ENCODE measurements at regions not wholly inside any gene's neighbourhood (a gene's known extent, or its start where the extent isn't known, plus 50 kb on each side); places are given as distances from the start of the nearest gene placed in this dataset.

- no peak for DNase-seq (ENCODE audit: low read depth in 1 of 2, low spot score in 1 of 2)
- H3K27ac ChIP-seq (replicated peaks): no peak overlapping the region
These were observed 287.5 kb downstream of the FOXG1 start for GRCh38 chr14:29054119-29054518.

DNA sequence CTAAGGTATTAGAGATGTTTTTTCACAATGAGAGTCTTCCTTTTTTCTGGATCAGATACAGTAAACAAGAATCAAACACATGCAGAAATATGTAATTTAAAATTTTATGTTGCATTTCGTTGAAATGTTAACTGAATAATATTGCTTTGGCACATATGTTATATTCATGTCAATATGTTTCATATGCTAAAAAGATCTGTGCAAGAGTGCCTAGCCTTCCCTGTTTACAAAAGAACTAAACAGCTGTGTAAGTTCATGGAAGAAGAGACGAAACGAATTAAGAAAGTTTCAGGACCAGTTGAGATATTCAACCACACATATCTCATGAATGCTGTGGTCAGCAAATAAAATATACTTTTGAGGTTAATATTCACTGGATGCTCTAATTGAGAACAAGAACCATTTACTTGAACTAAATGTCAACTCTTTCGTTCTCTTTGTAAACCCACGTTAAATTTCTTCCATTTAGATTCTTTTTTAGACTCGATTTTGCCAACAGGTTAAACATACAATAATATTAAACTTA lies 289.5 kb downstream of the FOXG1 start:
- TF ChIP-seq GABPA (IDR thresholded peaks at IDR 0.05; ENCODE audit: low read depth): no peak
- no peak for TF ChIP-seq SPI1 (IDR thresholded peaks at IDR 0.05; ENCODE audit: borderline replicate concordance, low read depth)
- TF ChIP-seq POLR2AphosphoS5 (IDR thresholded peaks at IDR 0.05; ENCODE audit: low read depth): no peak
- no peak for TF ChIP-seq CTCF (IDR thresholded peaks at IDR 0.05; ENCODE audit: insufficient read depth, low read length)
- TF ChIP-seq, protein P1, sequence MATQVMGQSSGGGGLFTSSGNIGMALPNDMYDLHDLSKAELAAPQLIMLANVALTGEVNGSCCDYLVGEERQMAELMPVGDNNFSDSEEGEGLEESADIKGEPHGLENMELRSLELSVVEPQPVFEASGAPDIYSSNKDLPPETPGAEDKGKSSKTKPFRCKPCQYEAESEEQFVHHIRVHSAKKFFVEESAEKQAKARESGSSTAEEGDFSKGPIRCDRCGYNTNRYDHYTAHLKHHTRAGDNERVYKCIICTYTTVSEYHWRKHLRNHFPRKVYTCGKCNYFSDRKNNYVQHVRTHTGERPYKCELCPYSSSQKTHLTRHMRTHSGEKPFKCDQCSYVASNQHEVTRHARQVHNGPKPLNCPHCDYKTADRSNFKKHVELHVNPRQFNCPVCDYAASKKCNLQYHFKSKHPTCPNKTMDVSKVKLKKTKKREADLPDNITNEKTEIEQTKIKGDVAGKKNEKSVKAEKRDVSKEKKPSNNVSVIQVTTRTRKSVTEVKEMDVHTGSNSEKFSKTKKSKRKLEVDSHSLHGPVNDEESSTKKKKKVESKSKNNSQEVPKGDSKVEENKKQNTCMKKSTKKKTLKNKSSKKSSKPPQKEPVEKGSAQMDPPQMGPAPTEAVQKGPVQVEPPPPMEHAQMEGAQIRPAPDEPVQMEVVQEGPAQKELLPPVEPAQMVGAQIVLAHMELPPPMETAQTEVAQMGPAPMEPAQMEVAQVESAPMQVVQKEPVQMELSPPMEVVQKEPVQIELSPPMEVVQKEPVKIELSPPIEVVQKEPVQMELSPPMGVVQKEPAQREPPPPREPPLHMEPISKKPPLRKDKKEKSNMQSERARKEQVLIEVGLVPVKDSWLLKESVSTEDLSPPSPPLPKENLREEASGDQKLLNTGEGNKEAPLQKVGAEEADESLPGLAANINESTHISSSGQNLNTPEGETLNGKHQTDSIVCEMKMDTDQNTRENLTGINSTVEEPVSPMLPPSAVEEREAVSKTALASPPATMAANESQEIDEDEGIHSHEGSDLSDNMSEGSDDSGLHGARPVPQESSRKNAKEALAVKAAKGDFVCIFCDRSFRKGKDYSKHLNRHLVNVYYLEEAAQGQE (IDR thresholded peaks at IDR 0.05; ENCODE audit: insufficient replicate concordance, low read depth): no peak
- Histone ChIP-seq H3K27ac (replicated peaks) (no peak overlapping the region), H3K4me3 (replicated peaks; ENCODE audit: insufficient read depth, low read length) (no peak overlapping the region)

More at GRCh38 chr14:29054119-29054518, 287.5 kb downstream of the FOXG1 start:
- no peaks in the 10 kb centered on the region for H3K27me3 ChIP-seq (ENCODE audit: insufficient read depth, poor library complexity, severe bottlenecking)
- TF ChIP-seq, protein P1 (IDR thresholded peaks at IDR 0.05; ENCODE audit: insufficient replicate concordance, low read depth): no peak
- TF ChIP-seq POLR2AphosphoS5 (IDR thresholded peaks at IDR 0.05; ENCODE audit: low read depth) (no peak), SPI1 (IDR thresholded peaks at IDR 0.05; ENCODE audit: borderline replicate concordance, low read depth) (no peak)
- no peak overlapping the region for H3K4me3 ChIP-seq (replicated peaks; ENCODE audit: insufficient read depth, low read length)

DNA sequence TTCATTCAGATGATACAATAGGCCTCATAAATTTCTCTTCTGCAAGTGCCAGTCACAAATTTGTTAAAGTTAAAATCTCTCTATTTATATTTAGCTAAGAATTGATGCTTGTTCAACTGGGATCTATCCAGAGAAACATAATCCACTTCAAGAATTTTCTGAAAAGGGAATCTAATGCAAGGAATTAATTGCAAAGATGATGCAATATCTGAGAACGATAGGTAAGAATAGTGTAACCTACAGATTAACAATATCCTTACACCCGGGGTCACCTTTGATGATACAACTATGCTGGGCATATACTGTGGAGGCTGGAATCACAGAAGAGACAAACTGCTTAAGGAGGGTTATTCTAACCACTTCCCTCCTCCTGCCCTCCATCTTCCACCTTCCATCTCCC lies 295.1 kb downstream of the FOXG1 start:
- TF ChIP-seq GABPA (IDR thresholded peaks at IDR 0.05; ENCODE audit: low read depth): no peak
- TF ChIP-seq, protein P1 (IDR thresholded peaks at IDR 0.05; ENCODE audit: insufficient replicate concordance, low read depth): no peak
- no peak for TF ChIP-seq CTCF (IDR thresholded peaks at IDR 0.05; ENCODE audit: insufficient read depth, low read length)
- TF ChIP-seq POLR2AphosphoS5 (IDR thresholded peaks at IDR 0.05; ENCODE audit: low read depth): no peak
- TF ChIP-seq SPI1 (IDR thresholded peaks at IDR 0.05; ENCODE audit: borderline replicate concordance, low read depth): no peak
- H3K27ac ChIP-seq (replicated peaks): no peak overlapping the region
- no peaks in the 10 kb centered on the region for H3K27me3 ChIP-seq (ENCODE audit: insufficient read depth, poor library complexity, severe bottlenecking)
- no peak for DNase-seq (ENCODE audit: low read depth in 1 of 2, low spot score in 1 of 2)
- H3K4me3 ChIP-seq (replicated peaks; ENCODE audit: insufficient read depth, low read length): no peak overlapping the region

More for the DNA sequence above, 289.5 kb downstream of the FOXG1 start:
- no peaks in the 10 kb centered on the region for H3K27me3 ChIP-seq (ENCODE audit: insufficient read depth, poor library complexity, severe bottlenecking)
- no peak for DNase-seq (ENCODE audit: low read depth in 1 of 2, low spot score in 1 of 2)
